A549 (cell line): ENCODE measurements at regions not wholly inside any gene's neighbourhood (a gene's known extent, or its start where the extent isn't known, plus 50 kb on each side); places are given as distances from the start of the nearest gene placed in this dataset.

ENCODE experiments used
- CEBPB ChIP-seq, 2 experiments: fragments of >200 bp in 1 of 2; sonication (Bioruptor Twin) in 1 of 2; formaldehyde crosslinking in 1 of 2; IDR thresholded peaks; 2 replicates each; pipeline ENCODE4 v1.6.1; 2012 to 2016
- EP300 ChIP-seq, 2 experiments: fragments of >200 bp; sonication (Bioruptor Twin); formaldehyde crosslinking; IDR thresholded peaks; 2 replicates in 1 of 2; 3 replicates in 1 of 2; pipeline ENCODE4 v1.6.1; 2016 to 2017
- HOXB13 ChIP-seq: fragments of 250-450 bp; sonication (Bioruptor Pico); IDR thresholded peaks from 2 replicates; pipeline ENCODE4 v1.5.0; 2020; ENCODE audit warnings: low read depth, mild to moderate bottlenecking, moderate library complexity
- JUNB ChIP-seq: fragments of >200 bp; sonication (Bioruptor Twin); formaldehyde crosslinking; IDR thresholded peaks from 2 replicates; pipeline ENCODE4 v1.6.1; 2016
- KDM1A ChIP-seq: fragments of 200-600 bp; sonication (generic); IDR thresholded peaks from 2 replicates; pipeline ENCODE4 v1.6.1; 2016; ENCODE audit warnings: low read depth, mild to moderate bottlenecking
- MAFK ChIP-seq: fragments of 450-650 bp; IDR thresholded peaks from 2 replicates; pipeline ENCODE4 v1.6.1; 2014; ENCODE audit not compliant: partially characterized antibody
- MAZ ChIP-seq: fragments of 150-350 bp; IDR thresholded peaks from 2 replicates; pipeline ENCODE4 v1.6.1; 2014; ENCODE audit warnings: antibody characterized with exemption, low read depth, low read length, borderline replicate concordance
- RAD21 ChIP-seq, 2 experiments: fragments of >200 bp in 1 of 2; sonication (Bioruptor Twin) in 1 of 2; formaldehyde crosslinking in 1 of 2; IDR thresholded peaks in 1 of 2; conservative IDR thresholded peaks in 1 of 2; 2 replicates in 1 of 2; 3 replicates in 1 of 2; pipeline ENCODE4 v1.6.1; 2012 to 2018; ENCODE audit warnings: inconsistent platforms in 1 of 2
- SMC3 ChIP-seq: fragments of >200 bp; sonication (Bioruptor Twin); formaldehyde crosslinking; IDR thresholded peaks from 3 replicates; pipeline ENCODE4 v1.6.1; 2018; ENCODE audit warnings: inconsistent platforms
- TF ChIP-seq, protein P1 (sequence below): fragments of 150-350 bp; IDR thresholded peaks from 2 replicates; pipeline ENCODE4 v1.6.1; 2014; ENCODE audit warnings: low read depth, mild to moderate bottlenecking, low read length
- TF ChIP-seq, protein P2 (sequence below): IDR thresholded peaks from 2 replicates; pipeline ENCODE4 v1.6.1; 2012; ENCODE audit warnings: low read depth, borderline replicate concordance
- TF ChIP-seq, protein P3 (sequence below): fragments of >200 bp; sonication (Bioruptor Twin); formaldehyde crosslinking; IDR thresholded peaks from 3 replicates; pipeline ENCODE4 v1.5.1; 2016
- TF ChIP-seq, protein P4 (sequence below): IDR thresholded peaks from 2 replicates; pipeline ENCODE4 v1.6.1; 2012

DNA sequence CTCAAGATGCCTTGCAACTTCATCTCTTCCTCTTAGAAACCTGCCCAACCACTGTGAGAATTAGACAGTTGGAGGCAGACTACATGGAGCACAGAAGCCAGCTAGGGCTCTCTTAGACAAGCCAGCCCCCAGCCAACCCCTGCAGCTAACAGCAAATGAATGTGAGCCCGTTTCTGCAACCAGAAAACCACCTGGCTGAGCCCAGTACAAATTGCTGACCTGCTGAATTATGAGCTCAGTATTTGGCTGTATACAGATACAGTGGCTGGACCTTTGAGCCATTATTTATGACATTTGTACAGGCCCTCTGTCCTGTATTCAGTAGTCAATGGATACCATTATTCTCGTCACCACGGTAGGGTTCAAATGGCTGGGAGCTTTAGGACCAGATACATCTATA, 112.9 kb downstream of the TBX5 start:
- TF ChIP-seq CEBPB (IDR thresholded peaks at IDR 0.05) = no peak
- TF ChIP-seq, protein P1, sequence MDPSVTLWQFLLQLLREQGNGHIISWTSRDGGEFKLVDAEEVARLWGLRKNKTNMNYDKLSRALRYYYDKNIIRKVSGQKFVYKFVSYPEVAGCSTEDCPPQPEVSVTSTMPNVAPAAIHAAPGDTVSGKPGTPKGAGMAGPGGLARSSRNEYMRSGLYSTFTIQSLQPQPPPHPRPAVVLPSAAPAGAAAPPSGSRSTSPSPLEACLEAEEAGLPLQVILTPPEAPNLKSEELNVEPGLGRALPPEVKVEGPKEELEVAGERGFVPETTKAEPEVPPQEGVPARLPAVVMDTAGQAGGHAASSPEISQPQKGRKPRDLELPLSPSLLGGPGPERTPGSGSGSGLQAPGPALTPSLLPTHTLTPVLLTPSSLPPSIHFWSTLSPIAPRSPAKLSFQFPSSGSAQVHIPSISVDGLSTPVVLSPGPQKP = no peak
- no peak for TF ChIP-seq MAFK
- TF ChIP-seq, protein P2, sequence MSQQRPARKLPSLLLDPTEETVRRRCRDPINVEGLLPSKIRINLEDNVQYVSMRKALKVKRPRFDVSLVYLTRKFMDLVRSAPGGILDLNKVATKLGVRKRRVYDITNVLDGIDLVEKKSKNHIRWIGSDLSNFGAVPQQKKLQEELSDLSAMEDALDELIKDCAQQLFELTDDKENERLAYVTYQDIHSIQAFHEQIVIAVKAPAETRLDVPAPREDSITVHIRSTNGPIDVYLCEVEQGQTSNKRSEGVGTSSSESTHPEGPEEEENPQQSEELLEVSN = no peak
- TF ChIP-seq, protein P3, sequence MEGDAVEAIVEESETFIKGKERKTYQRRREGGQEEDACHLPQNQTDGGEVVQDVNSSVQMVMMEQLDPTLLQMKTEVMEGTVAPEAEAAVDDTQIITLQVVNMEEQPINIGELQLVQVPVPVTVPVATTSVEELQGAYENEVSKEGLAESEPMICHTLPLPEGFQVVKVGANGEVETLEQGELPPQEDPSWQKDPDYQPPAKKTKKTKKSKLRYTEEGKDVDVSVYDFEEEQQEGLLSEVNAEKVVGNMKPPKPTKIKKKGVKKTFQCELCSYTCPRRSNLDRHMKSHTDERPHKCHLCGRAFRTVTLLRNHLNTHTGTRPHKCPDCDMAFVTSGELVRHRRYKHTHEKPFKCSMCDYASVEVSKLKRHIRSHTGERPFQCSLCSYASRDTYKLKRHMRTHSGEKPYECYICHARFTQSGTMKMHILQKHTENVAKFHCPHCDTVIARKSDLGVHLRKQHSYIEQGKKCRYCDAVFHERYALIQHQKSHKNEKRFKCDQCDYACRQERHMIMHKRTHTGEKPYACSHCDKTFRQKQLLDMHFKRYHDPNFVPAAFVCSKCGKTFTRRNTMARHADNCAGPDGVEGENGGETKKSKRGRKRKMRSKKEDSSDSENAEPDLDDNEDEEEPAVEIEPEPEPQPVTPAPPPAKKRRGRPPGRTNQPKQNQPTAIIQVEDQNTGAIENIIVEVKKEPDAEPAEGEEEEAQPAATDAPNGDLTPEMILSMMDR = no peak
- no peak for TF ChIP-seq KDM1A
- no peak for TF ChIP-seq MAZ
- TF ChIP-seq, protein P4, sequence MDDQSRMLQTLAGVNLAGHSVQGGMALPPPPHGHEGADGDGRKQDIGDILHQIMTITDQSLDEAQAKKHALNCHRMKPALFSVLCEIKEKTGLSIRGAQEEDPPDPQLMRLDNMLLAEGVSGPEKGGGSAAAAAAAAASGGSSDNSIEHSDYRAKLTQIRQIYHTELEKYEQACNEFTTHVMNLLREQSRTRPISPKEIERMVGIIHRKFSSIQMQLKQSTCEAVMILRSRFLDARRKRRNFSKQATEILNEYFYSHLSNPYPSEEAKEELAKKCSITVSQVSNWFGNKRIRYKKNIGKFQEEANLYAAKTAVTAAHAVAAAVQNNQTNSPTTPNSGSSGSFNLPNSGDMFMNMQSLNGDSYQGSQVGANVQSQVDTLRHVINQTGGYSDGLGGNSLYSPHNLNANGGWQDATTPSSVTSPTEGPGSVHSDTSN = no peak
- TF ChIP-seq RAD21 (conservative IDR thresholded peaks at IDR 0.05 in 1 of 2, IDR thresholded peaks at IDR 0.05 in 1 of 2) = no peak
- no peak for TF ChIP-seq SMC3
- no peak for TF ChIP-seq JUNB
- no peak for TF ChIP-seq EP300 (IDR thresholded peaks at IDR 0.05)
- no peak for TF ChIP-seq HOXB13 (CRISPR knock-in tag)
